ENCODE measurements at regions not wholly inside any gene's neighbourhood (a gene's known extent, or its start where the extent isn't known, plus 50 kb on each side); places are given as distances from the start of the nearest gene placed in this dataset.

DNA sequence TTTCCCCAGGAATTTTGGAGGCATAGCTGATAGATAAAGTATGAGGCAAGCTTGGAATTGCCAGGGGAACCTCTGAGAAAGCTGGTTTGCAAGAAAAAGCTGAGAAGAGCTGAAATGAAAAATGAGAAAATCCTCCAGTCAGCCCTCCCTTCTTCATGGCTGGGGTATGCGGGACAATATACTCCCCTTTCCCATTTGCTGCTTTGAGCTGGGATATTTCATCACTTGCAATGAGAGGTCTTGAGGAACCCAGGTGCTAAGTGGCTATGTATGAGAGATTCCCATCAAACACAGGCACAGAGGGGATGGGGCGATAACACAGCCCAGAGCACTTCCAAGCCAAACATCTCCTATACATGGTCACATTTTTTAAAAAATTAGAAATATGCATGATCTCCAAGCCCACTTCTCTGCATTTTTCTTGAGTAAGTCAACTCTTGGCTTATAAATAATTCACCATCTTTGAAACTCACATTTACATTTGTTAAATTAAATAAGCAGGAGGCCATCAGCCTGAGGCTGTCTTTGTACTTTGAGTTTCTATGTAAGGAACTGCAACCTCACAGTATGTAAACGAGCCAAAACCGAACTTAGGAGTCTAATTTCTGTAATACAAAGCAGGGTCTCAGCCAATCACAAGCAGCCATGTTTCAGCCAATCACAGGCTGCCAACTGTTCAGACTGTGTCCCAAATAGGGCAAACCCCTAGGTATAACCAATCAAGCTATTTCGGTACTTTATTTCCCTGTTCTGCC is 983.6 kb upstream of the NR2F2 start:
- H3K27ac ChIP-seq (ENCODE audit: low read depth in 2 of 2, low read length in 1 of 2): no peak overlapping the region
- no peaks in the 10 kb centered on the region for H3K79me2 ChIP-seq (ENCODE audit: insufficient read depth)
- no peak overlapping the region for H2AFZ ChIP-seq (ENCODE audit: low read depth)
- H3K4me3 ChIP-seq (ENCODE audit: low read depth in 2 of 2, low read length in 1 of 2): no peak overlapping the region
- H4K20me1 ChIP-seq (ENCODE audit: insufficient read depth): no peaks in the 10 kb centered on the region
- DNase-seq: no peak
- no peaks in the 10 kb centered on the region for H3K4me1 ChIP-seq (ENCODE audit: control insufficient read depth in 1 of 2, insufficient read depth in 2 of 2, low read depth in 1 of 2, low read length in 1 of 2)
- POLR2A ChIA-PET: no interaction called here
- H3K9me2 ChIP-seq: no peaks in the 10 kb centered on the region
- no peaks in the 10 kb centered on the region for H3K36me3 ChIP-seq (replicated peaks in 1 of 2; ENCODE audit: control insufficient read depth in 1 of 2, insufficient read depth in 2 of 2, low read length in 1 of 2)
- CTCF ChIA-PET: no interaction called here
- no peaks in the 10 kb centered on the region for H3K27me3 ChIP-seq (ENCODE audit: insufficient read depth)
- WGBS (ENCODE audit: low lambda C conversion rate): 16% methylated on average over 5 of the region's 5 CpGs
- H3K9me3 ChIP-seq: no peaks in the 10 kb centered on the region
- H3K9ac ChIP-seq: no peak overlapping the region
- no peaks in the 10 kb centered on the region for H3F3A ChIP-seq (replicated peaks; ENCODE audit: insufficient read depth)
- TF ChIP-seq ZBTB33 (IDR thresholded peaks at IDR 0.05; ENCODE audit: borderline replicate concordance, low read depth): no peak
- no peak for TF ChIP-seq FOXM1 (IDR thresholded peaks at IDR 0.05; ENCODE audit: low read depth)
- no peak for TF ChIP-seq MEF2A (IDR thresholded peaks at IDR 0.05; ENCODE audit: borderline replicate concordance, low read depth)
- no peak for TF ChIP-seq NFIC (IDR thresholded peaks at IDR 0.05; ENCODE audit: borderline replicate concordance)
- TF ChIP-seq, protein P1, sequence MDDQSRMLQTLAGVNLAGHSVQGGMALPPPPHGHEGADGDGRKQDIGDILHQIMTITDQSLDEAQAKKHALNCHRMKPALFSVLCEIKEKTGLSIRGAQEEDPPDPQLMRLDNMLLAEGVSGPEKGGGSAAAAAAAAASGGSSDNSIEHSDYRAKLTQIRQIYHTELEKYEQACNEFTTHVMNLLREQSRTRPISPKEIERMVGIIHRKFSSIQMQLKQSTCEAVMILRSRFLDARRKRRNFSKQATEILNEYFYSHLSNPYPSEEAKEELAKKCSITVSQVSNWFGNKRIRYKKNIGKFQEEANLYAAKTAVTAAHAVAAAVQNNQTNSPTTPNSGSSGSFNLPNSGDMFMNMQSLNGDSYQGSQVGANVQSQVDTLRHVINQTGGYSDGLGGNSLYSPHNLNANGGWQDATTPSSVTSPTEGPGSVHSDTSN (IDR thresholded peaks at IDR 0.05): no peak
- no peak for TF ChIP-seq FOXJ3 (CRISPR knock-in tag; IDR thresholded peaks at IDR 0.05)
- no peak for TF ChIP-seq POLR2AphosphoS5 (IDR thresholded peaks at IDR 0.05; ENCODE audit: low read depth, low read length)
- TF ChIP-seq, protein P2, sequence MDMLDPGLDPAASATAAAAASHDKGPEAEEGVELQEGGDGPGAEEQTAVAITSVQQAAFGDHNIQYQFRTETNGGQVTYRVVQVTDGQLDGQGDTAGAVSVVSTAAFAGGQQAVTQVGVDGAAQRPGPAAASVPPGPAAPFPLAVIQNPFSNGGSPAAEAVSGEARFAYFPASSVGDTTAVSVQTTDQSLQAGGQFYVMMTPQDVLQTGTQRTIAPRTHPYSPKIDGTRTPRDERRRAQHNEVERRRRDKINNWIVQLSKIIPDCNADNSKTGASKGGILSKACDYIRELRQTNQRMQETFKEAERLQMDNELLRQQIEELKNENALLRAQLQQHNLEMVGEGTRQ (IDR thresholded peaks at IDR 0.05; ENCODE audit: borderline replicate concordance, low read depth, low read length): no peak
- no peak for TF ChIP-seq TEAD4 (IDR thresholded peaks at IDR 0.05; ENCODE audit: borderline replicate concordance, insufficient read depth)
- TF ChIP-seq YY1 (IDR thresholded peaks at IDR 0.05; ENCODE audit: low read depth): no peak
- no peak overlapping the region for H3K4me2 ChIP-seq

DNA sequence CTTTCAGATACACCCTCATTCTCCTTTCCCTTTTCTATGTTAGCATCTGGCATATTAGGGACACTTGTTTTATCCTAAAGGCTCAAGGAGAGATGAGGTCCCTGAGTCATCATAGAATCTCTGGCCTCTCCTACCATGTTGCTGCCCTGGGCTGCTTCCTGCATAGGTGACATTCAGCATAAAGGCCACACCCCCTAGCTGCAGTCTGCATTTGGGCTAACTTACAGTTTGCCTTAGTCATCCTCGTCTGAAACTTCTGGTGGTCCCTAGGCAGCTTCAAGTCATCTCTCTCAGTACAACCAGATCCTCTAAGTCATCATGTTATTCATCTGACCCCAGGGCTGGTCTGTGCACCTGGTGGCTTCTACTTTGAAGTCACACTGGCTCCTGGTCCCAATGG is 982.7 kb upstream of the NR2F2 start:
- Histone ChIP-seq H3K27me3 (ENCODE audit: insufficient read depth) (no peaks in the 10 kb centered on the region), H3K36me3 (replicated peaks in 1 of 2; ENCODE audit: control insufficient read depth in 1 of 2, insufficient read depth in 2 of 2, low read length in 1 of 2) (no peaks in the 10 kb centered on the region), H3K27ac (ENCODE audit: low read depth in 2 of 2, low read length in 1 of 2) (no peak overlapping the region), H3K4me1 (ENCODE audit: control insufficient read depth in 1 of 2, insufficient read depth in 2 of 2, low read depth in 1 of 2, low read length in 1 of 2) (no peaks in the 10 kb centered on the region), H4K20me1 (ENCODE audit: insufficient read depth) (no peaks in the 10 kb centered on the region), H3K9ac (no peak overlapping the region), H3K9me2 (no peaks in the 10 kb centered on the region), H3F3A (replicated peaks; ENCODE audit: insufficient read depth) (no peaks in the 10 kb centered on the region), H3K4me3 (ENCODE audit: low read depth in 2 of 2, low read length in 1 of 2) (no peak overlapping the region), H3K9me3 (no peaks in the 10 kb centered on the region), H2AFZ (ENCODE audit: low read depth) (no peak overlapping the region), H3K4me2 (no peak overlapping the region), H3K79me2 (ENCODE audit: insufficient read depth) (no peaks in the 10 kb centered on the region)
- TF ChIP-seq TEAD4 (IDR thresholded peaks at IDR 0.05; ENCODE audit: borderline replicate concordance, insufficient read depth): no peak
- ChIA-PET POLR2A (no interaction called here), CTCF (no interaction called here)
- no peak for DNase-seq
- 0% methylated on average over 1 of the region's 1 CpG for WGBS (ENCODE audit: low lambda C conversion rate)
